Keratinocyte (primary cell): ENCODE measurements at regions not wholly inside any gene's neighbourhood (a gene's known extent, or its start where the extent isn't known, plus 50 kb on each side); places are given as distances from the start of the nearest gene placed in this dataset.
"Not testable (repeated sequence)": the region's sequence is repeated elsewhere in the genome, so short reads cannot be mapped to it uniquely, and the experiment has no call there.

Source experiments
- DNase-seq: peaks from one replicate; pipeline ENCODE4 v3.0.0-alpha.2; 2011; ENCODE audit warnings: low read depth, missing footprints, low spot score
- FAIRE-seq: peaks from 2 replicates; lab custom pipeline; 2011; peaks lifted over from hg19 to GRCh38; lab: Jason Lieb, UNC
- H2AFZ ChIP-seq: 2 replicates; pipeline ENCODE4 v1.6.0; 2012; ENCODE audit warnings: low read length, control low read depth, inconsistent platforms; ENCODE audit not compliant: control insufficient read depth
- H3K27ac ChIP-seq: 2 replicates; pipeline ENCODE4 v1.5.1; 2011; ENCODE audit warnings: low read length; ENCODE audit not compliant: control insufficient read depth, insufficient read depth
- H3K27me3 ChIP-seq: 3 replicates; pipeline ENCODE4 v1.6.0; 2011; ENCODE audit warnings: low read length; ENCODE audit not compliant: control insufficient read depth, insufficient read depth; ENCODE audit errors: extremely low read depth
- H3K36me3 ChIP-seq, 2 experiments: 2 replicates in 1 of 2; 3 replicates in 1 of 2; pipeline ENCODE4 v1.5.1; 2011; ENCODE audit warnings: low read length in 2 of 2, mild to moderate bottlenecking in 1 of 2; ENCODE audit not compliant: control insufficient read depth in 2 of 2, insufficient read depth in 2 of 2; ENCODE audit errors: extremely low read depth in 1 of 2
- H3K4me1 ChIP-seq: 3 replicates; pipeline ENCODE4 v1.5.1; 2011; ENCODE audit warnings: low read length; ENCODE audit not compliant: control insufficient read depth, insufficient read depth; ENCODE audit errors: extremely low read depth
- H3K4me2 ChIP-seq: 3 replicates; pipeline ENCODE4 v1.6.0; 2011; ENCODE audit warnings: low read depth, low read length; ENCODE audit not compliant: control insufficient read depth, insufficient read depth; ENCODE audit errors: extremely low read depth
- H3K4me3 ChIP-seq, 3 experiments: fragments of 200-600 bp in 1 of 3; sonication (generic) in 1 of 3; 2 replicates in 2 of 3; 3 replicates in 1 of 3; pipeline ENCODE4 v1.5.1; 2011 to 2016; ENCODE audit warnings: low read length in 3 of 3, mild to moderate bottlenecking in 3 of 3, control low read depth in 2 of 3, inconsistent platforms in 1 of 3, low read depth in 1 of 3, mixed read lengths in 1 of 3, mixed run types in 1 of 3, moderate library complexity in 1 of 3; ENCODE audit not compliant: control insufficient read depth in 2 of 3, insufficient read depth in 2 of 3; ENCODE audit errors: extremely low read depth in 1 of 3
- H3K79me2 ChIP-seq: 2 replicates; pipeline ENCODE4 v1.6.0; 2012; ENCODE audit warnings: low read length; ENCODE audit not compliant: control insufficient read depth, insufficient read depth
- H3K9ac ChIP-seq: 3 replicates; pipeline ENCODE4 v1.6.0; 2011; ENCODE audit warnings: low read length; ENCODE audit not compliant: control insufficient read depth, insufficient read depth; ENCODE audit errors: extremely low read depth
- H3K9me1 ChIP-seq: 3 replicates; pipeline ENCODE4 v1.6.0; 2011; ENCODE audit warnings: low read length; ENCODE audit not compliant: control insufficient read depth, insufficient read depth; ENCODE audit errors: extremely low read depth
- H3K9me3 ChIP-seq: 2 replicates; pipeline ENCODE4 v1.5.1; 2012; ENCODE audit warnings: low read depth, low read length; ENCODE audit not compliant: control insufficient read depth
- H4K20me1 ChIP-seq: 3 replicates; pipeline ENCODE4 v1.6.0; 2011; ENCODE audit warnings: low read length; ENCODE audit not compliant: control insufficient read depth, insufficient read depth; ENCODE audit errors: extremely low read depth
- EZH2 ChIP-seq: IDR thresholded peaks from one replicate; pipeline ENCODE4 v1.6.1; 2012; ENCODE audit warnings: inconsistent platforms, mild to moderate bottlenecking, low read length, moderate library complexity
- dilution Hi-C: fragments of 300-500 bp; cut with MboI; formaldehyde crosslinking; loops from one replicate; pipeline ENCODE4 v1.7.0; 2020; ENCODE audit warnings: low sequenced_read_pairs; ENCODE audit not compliant: extremely low pct_ligation_motif_present
- TF ChIP-seq, protein P1 (sequence below), 3 experiments: IDR thresholded peaks in 1 of 3; conservative IDR thresholded peaks in 1 of 3; optimal IDR thresholded peaks in 1 of 3; 2 replicates in 2 of 3; 3 replicates in 1 of 3; pipeline versions ENCODE3 to v1.5.1; 2011; ENCODE audit warnings: low read length in 3 of 3, mild to moderate bottlenecking in 3 of 3, moderate library complexity in 2 of 3, control low read depth in 1 of 3, inconsistent platforms in 1 of 3; ENCODE audit not compliant: insufficient read depth in 2 of 3; ENCODE audit errors: extremely low read depth in 1 of 3

DNA sequence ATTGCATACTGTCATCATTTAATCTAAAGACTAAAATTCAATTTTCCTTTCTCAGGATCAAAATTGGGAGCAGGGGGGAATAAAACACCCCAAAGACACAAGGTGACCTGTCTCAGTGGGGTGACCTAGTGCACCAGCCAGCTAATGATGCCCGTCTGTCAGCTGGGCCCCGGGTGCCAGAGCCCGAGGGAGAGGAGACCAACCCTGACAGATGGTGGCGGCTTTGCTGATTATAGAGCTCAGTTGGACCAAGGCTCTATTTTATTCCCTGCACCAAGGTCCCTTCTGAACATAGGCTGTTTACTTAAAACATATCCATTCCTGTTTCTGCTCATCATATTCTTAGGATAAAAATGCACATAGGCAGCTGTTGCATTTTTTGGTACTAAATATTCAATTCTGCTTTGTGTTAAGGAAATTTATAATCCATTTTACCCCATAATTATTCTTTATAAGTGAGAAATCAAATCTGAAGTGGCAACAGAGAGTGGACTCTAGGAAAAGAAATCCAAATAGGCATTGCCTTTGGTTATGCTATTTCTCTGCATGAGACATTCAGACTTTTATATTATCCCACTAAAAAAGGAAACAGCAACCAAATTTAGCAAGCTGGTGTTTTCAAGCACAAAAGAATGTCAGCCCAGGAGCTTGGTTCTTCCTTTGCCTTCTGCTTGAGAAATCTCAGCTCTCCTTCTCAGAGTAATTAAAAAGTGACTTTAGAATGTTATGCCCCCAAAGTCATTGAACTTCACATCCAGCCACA lies 96.8 kb upstream of the IFNG-AS1 start:
- H3K36me3 ChIP-seq = no peaks in the 10 kb centered on the region

DNA sequence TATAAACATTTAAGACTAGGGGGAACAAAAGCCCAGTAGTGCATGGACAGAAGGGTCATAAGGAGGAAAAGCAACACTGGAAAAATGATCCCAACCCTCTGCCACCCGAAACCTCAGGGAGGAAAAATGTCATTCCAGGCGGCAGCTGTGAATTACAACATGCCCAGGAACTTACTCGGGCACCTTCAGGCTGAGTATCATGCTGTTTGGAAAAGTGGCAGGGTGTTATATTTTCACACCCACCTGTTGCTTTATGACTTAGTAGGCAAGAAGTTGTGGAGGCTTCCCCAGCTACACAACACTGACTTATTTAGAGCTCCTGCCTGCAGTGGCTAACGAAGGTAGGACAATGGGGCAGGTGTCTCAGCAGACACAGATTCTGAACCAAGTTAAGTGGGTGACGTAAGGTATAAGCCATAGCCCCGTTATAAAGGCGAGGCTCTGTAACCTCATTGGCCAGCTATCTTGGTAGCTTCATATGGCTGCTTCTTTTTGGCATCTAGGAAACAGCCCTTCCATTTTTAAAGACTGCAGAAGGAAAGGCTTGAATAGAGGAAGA lies 96.1 kb upstream of the IFNG-AS1 start:
- Histone ChIP-seq H3K4me3 (no peak overlapping the region), H3K27me3 (no peaks in the 10 kb centered on the region), H3K4me2 (no peak overlapping the region), H3K9me1 (no peaks in the 10 kb centered on the region), H3K4me1 (no peaks in the 10 kb centered on the region), H2AFZ (no peak overlapping the region), H4K20me1 (no peaks in the 10 kb centered on the region), H3K27ac (no peak overlapping the region), H3K36me3 (no peaks in the 10 kb centered on the region), H3K9ac (no peak overlapping the region), H3K79me2 (no peaks in the 10 kb centered on the region), H3K9me3 (no peaks in the 10 kb centered on the region)
- FAIRE-seq (no peak), DNase-seq (no peak)
- dilution Hi-C loops = no loop called here
- TF ChIP-seq EZH2 = no peak
- TF ChIP-seq, protein P1, sequence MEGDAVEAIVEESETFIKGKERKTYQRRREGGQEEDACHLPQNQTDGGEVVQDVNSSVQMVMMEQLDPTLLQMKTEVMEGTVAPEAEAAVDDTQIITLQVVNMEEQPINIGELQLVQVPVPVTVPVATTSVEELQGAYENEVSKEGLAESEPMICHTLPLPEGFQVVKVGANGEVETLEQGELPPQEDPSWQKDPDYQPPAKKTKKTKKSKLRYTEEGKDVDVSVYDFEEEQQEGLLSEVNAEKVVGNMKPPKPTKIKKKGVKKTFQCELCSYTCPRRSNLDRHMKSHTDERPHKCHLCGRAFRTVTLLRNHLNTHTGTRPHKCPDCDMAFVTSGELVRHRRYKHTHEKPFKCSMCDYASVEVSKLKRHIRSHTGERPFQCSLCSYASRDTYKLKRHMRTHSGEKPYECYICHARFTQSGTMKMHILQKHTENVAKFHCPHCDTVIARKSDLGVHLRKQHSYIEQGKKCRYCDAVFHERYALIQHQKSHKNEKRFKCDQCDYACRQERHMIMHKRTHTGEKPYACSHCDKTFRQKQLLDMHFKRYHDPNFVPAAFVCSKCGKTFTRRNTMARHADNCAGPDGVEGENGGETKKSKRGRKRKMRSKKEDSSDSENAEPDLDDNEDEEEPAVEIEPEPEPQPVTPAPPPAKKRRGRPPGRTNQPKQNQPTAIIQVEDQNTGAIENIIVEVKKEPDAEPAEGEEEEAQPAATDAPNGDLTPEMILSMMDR (optimal IDR thresholded peaks at IDR 0.05 in 1 of 3, IDR thresholded peaks at IDR 0.05 in 1 of 3, conservative IDR thresholded peaks at IDR 0.05 in 1 of 3; ENCODE audit: extremely low read depth in 1 of 3, insufficient read depth in 2 of 3, low read length in 3 of 3) = no peak

More for the DNA sequence above, 96.8 kb upstream of the IFNG-AS1 start:
- H3K9me1 ChIP-seq = no peaks in the 10 kb centered on the region
- no peaks in the 10 kb centered on the region for H3K27me3 ChIP-seq
- H2AFZ ChIP-seq = no peak overlapping the region
- no peaks in the 10 kb centered on the region for H4K20me1 ChIP-seq
- H3K79me2 ChIP-seq = no peaks in the 10 kb centered on the region
- FAIRE-seq = no peak
- H3K4me1 ChIP-seq = no peaks in the 10 kb centered on the region
- no peaks in the 10 kb centered on the region for H3K9me3 ChIP-seq
- no peak overlapping the region for H3K27ac ChIP-seq
- no peak overlapping the region for H3K4me3 ChIP-seq
- TF ChIP-seq, protein P1 (optimal IDR thresholded peaks at IDR 0.05 in 1 of 3, IDR thresholded peaks at IDR 0.05 in 1 of 3, conservative IDR thresholded peaks at IDR 0.05 in 1 of 3; ENCODE audit: extremely low read depth in 1 of 3, insufficient read depth in 2 of 3, low read length in 3 of 3) = no peak
- TF ChIP-seq EZH2 = no peak
- H3K9ac ChIP-seq = no peak overlapping the region
- dilution Hi-C loops = no loop called here
- no peak for DNase-seq
- no peak overlapping the region for H3K4me2 ChIP-seq

DNA sequence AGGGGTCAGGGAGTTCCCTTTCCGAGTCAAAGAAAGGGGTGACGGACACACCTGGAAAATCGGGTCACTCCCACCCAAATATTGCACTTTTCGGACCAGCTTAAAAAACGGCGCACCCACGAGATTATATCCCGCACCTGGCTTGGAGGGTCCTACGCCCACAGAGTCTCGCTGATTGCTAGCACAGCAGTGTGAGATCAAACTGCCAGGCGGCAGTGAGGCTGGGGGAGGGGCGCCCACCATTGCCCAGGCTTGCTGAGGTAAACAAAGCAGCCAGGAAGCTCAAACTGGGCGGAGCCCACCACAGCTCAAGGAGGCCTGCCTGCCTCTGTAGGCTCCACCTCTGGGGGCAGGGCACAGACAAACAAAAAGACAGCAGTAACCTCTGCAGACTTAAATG lies 88.8 kb upstream of the IFNG-AS1 start:
- H3K4me1 ChIP-seq, H3K36me3 ChIP-seq, H3K9ac ChIP-seq, FAIRE-seq, H3K4me3 ChIP-seq, H3K27me3 ChIP-seq, H4K20me1 ChIP-seq, H3K9me3 ChIP-seq, H3K4me2 ChIP-seq, DNase-seq, H3K27ac ChIP-seq, H3K79me2 ChIP-seq, H2AFZ ChIP-seq, dilution Hi-C loops, H3K9me1 ChIP-seq: not testable (repeated sequence)
